DLD1 (cell line): ENCODE measurements at regions not wholly inside any gene's neighbourhood (a gene's known extent, or its start where the extent isn't known, plus 50 kb on each side); places are given as distances from the start of the nearest gene placed in this dataset.

ENCODE experiments used
- in situ Hi-C: cut with HindIII; loops from 2 replicates; pipeline ENCODE4 v1.10.0; 2017; ENCODE audit warnings: low sequenced_read_pairs

- in situ Hi-C loops = loop anchor here (25.0 kb wide), 2 partner anchors 369 to 594 kb away; partner anchors contain the start of genes GNAS and GNAS-AS1
Measured at GRCh38 chr20:59456342-59457279, 147.7 kb upstream of the PHACTR3 start.

- in situ Hi-C loops = loop anchor here (25.0 kb wide), 2 partner anchors 371 to 596 kb away; partner anchors contain the start of genes GNAS and GNAS-AS1
Measured at GRCh38 chr20:59458645-59459044, 145.7 kb upstream of the PHACTR3 start.

GRCh38 chr20:59459586-59459985, 144.8 kb upstream of the PHACTR3 start:
- in situ Hi-C loops = loop anchor here (25.0 kb wide), 2 partner anchors 372 to 597 kb away; partner anchors contain the start of genes GNAS and GNAS-AS1

- in situ Hi-C loops = loop anchor here (25.0 kb wide), 2 partner anchors 373 to 598 kb away; partner anchors contain the start of genes GNAS and GNAS-AS1
Measured at GRCh38 chr20:59460352-59460751, 144.0 kb upstream of the PHACTR3 start.

- in situ Hi-C loops = loop anchor here (25.0 kb wide), 2 partner anchors 374 to 599 kb away; partner anchors contain the start of genes GNAS and GNAS-AS1
Measured at GRCh38 chr20:59461526-59461925, 142.8 kb upstream of the PHACTR3 start.

GRCh38 chr20:59462249-59462648, 142.1 kb upstream of the PHACTR3 start:
- in situ Hi-C loops = loop anchor here (25.0 kb wide), 2 partner anchors 375 to 600 kb away; partner anchors contain the start of genes GNAS and GNAS-AS1

- in situ Hi-C loops = loop anchor here (25.0 kb wide), 2 partner anchors 376 to 601 kb away; partner anchors contain the start of genes GNAS and GNAS-AS1
Measured at GRCh38 chr20:59463541-59463940, 140.8 kb upstream of the PHACTR3 start.

- in situ Hi-C loops = loop anchor here (25.0 kb wide), 2 partner anchors 379 to 604 kb away; partner anchors contain the start of genes GNAS and GNAS-AS1
Measured at GRCh38 chr20:59466107-59466815, 138.1 kb upstream of the PHACTR3 start.

GRCh38 chr20:59468831-59469230, 135.5 kb upstream of the PHACTR3 start:
- in situ Hi-C loops = loop anchor here (25.0 kb wide), 2 partner anchors 382 to 607 kb away; partner anchors contain the start of genes GNAS and GNAS-AS1

GRCh38 chr20:59469267-59470252, 134.8 kb upstream of the PHACTR3 start:
- in situ Hi-C loops = loop anchor here (25.0 kb wide), 2 partner anchors 382 to 607 kb away; partner anchors contain the start of genes GNAS and GNAS-AS1

- in situ Hi-C loops = loop anchor here (25.0 kb wide), 2 partner anchors 383 to 608 kb away; partner anchors contain the start of genes GNAS and GNAS-AS1
Measured at GRCh38 chr20:59470521-59470920, 133.8 kb upstream of the PHACTR3 start.

GRCh38 chr20:59471653-59472421, 132.5 kb upstream of the PHACTR3 start:
- in situ Hi-C loops = loop anchor here (25.0 kb wide), 2 partner anchors 385 to 610 kb away; partner anchors contain the start of genes GNAS and GNAS-AS1

GRCh38 chr20:59473742-59474141, 130.6 kb upstream of the PHACTR3 start:
- in situ Hi-C loops = loop anchor here (25.0 kb wide), 2 partner anchors 386 to 611 kb away; partner anchors contain the start of genes GNAS and GNAS-AS1

- in situ Hi-C loops = no loop called here
Measured at GRCh38 chr20:59481067-59481466, 123.3 kb upstream of the PHACTR3 start.

GRCh38 chr20:59481477-59482018, 122.8 kb upstream of the PHACTR3 start:
- in situ Hi-C loops = no loop called here

GRCh38 chr20:59482351-59483187, 121.8 kb upstream of the PHACTR3 start:
- in situ Hi-C loops = no loop called here

- in situ Hi-C loops = no loop called here
Measured at GRCh38 chr20:59483481-59483880, 120.9 kb upstream of the PHACTR3 start.
